Endothelial cell of umbilical vein (primary cell): ENCODE measurements at regions not wholly inside any gene's neighbourhood (a gene's known extent, or its start where the extent isn't known, plus 50 kb on each side); places are given as distances from the start of the nearest gene placed in this dataset.

Source experiments
- CTCF ChIP-seq, 2 donors: IDR thresholded peaks; 1 replicate in 1 of 2; 2 replicates in 1 of 2; pipeline ENCODE4 v1.5.1; 2011; ENCODE audit warnings: low read length in 2 of 2, mild to moderate bottlenecking in 2 of 2, moderate library complexity in 2 of 2, control low read depth in 1 of 2, inconsistent platforms in 1 of 2, low read depth in 1 of 2; ENCODE audit not compliant: insufficient read depth in 1 of 2; ENCODE audit errors: extremely low read depth in 1 of 2
- EZH2 ChIP-seq: IDR thresholded peaks from 2 replicates; pipeline ENCODE4 v1.6.1; 2012; ENCODE audit warnings: borderline replicate concordance, low read depth, mild to moderate bottlenecking, moderate library complexity, low read length, inconsistent platforms; ENCODE audit not compliant: severe bottlenecking
- FOS ChIP-seq: IDR thresholded peaks from 2 replicates; pipeline ENCODE4 v1.6.1; 2011; ENCODE audit warnings: mild to moderate bottlenecking, low read length, moderate library complexity, borderline replicate concordance; ENCODE audit not compliant: insufficient read depth
- JUN ChIP-seq: IDR thresholded peaks from 2 replicates; pipeline ENCODE4 v1.6.1; 2011; ENCODE audit warnings: borderline replicate concordance, low read depth; ENCODE audit not compliant: insufficient read length, insufficient read depth
- MAX ChIP-seq: IDR thresholded peaks from 2 replicates; pipeline ENCODE4 v1.6.1; 2011; ENCODE audit not compliant: insufficient read depth, insufficient read length
- MYC ChIP-seq: IDR thresholded peaks from one replicate; pipeline ENCODE4 v1.6.1; 2011; ENCODE audit warnings: mild to moderate bottlenecking, low read depth, low read length
- POLR2A ChIP-seq: IDR thresholded peaks from 2 replicates; pipeline ENCODE4 v1.6.1; 2012; ENCODE audit warnings: low read depth, mild to moderate bottlenecking, control low read depth, low read length
- POLR2AphosphoS5 ChIP-seq: IDR thresholded peaks from 2 replicates; pipeline ENCODE4 v1.6.1; 2012; ENCODE audit warnings: low read depth, mild to moderate bottlenecking, control low read depth, low read length, moderate library complexity; ENCODE audit not compliant: insufficient read depth

GRCh38 chr6:169145496-169145895, 108.2 kb downstream of the THBS2 start:
- TF ChIP-seq CTCF (IDR thresholded peaks at IDR 0.05; ENCODE audit: extremely low read depth in 1 of 2, insufficient read depth in 1 of 2, low read depth in 1 of 2, low read length in 2 of 2) (no peak), EZH2 (no peak), MYC (no peak), POLR2A (no peak), JUN (no peak), POLR2AphosphoS5 (no peak), MAX (no peak), FOS (no peak)
